MM.1S (cell line): ENCODE measurements at regions not wholly inside any gene's neighbourhood (a gene's known extent, or its start where the extent isn't known, plus 50 kb on each side); places are given as distances from the start of the nearest gene placed in this dataset.

Source experiments
- CTCF ChIP-seq: fragments of 300-600 bp; sonication (generic); IDR thresholded peaks from 2 replicates; pipeline ENCODE4 v1.5.1; 2016; ENCODE audit warnings: antibody characterized with exemption, low read length, mixed read lengths
- EZH2phosphoT487 ChIP-seq: fragments of 300-600 bp; sonication (generic); IDR thresholded peaks from 2 replicates; pipeline ENCODE4 v1.6.1; 2018; ENCODE audit warnings: antibody characterized with exemption, low read length

GRCh38 chr11:134792677-134793076 is 380.6 kb upstream of the B3GAT1 start:
- no peak for TF ChIP-seq EZH2phosphoT487
- TF ChIP-seq CTCF = no peak
